GM19193 (cell line): ENCODE measurements at regions not wholly inside any gene's neighbourhood (a gene's known extent, or its start where the extent isn't known, plus 50 kb on each side); places are given as distances from the start of the nearest gene placed in this dataset.
A peak's percentile ranks its signal among the peaks of the same experiment; 100 is the strongest.

Experiments
- POLR2A ChIP-seq: IDR thresholded peaks from 4 replicates; pipeline ENCODE4 v1.6.1; 2011; ENCODE audit not compliant: insufficient read depth, insufficient read length; ENCODE audit errors: extremely low read depth

GRCh38 chr5:91288118-91288916 lies 94.8 kb downstream of the ARRDC3 start:
- no peak for TF ChIP-seq POLR2A

GRCh38 chr5:91283899-91284298 lies 99.2 kb downstream of the ARRDC3 start:
- TF ChIP-seq POLR2A, result no peak

GRCh38 chr5:91283326-91283725 lies 99.8 kb downstream of the ARRDC3 start:
- no peak for TF ChIP-seq POLR2A

- no peak for TF ChIP-seq POLR2A
Measured at GRCh38 chr5:91282210-91282609, 100.9 kb downstream of the ARRDC3 start.

- no peak for TF ChIP-seq POLR2A
Measured at GRCh38 chr5:91281401-91281800, 101.7 kb downstream of the ARRDC3 start.

- peak; percentile 52 for TF ChIP-seq POLR2A
Measured at GRCh38 chr5:91280362-91281269, 102.5 kb downstream of the ARRDC3 start.

GRCh38 chr5:91277840-91278239 lies 105.3 kb downstream of the ARRDC3 start:
- no peak for TF ChIP-seq POLR2A

- TF ChIP-seq POLR2A, result no peak
Measured at GRCh38 chr5:91277093-91277626, 106.0 kb downstream of the ARRDC3 start.

- TF ChIP-seq POLR2A, result no peak
Measured at GRCh38 chr5:91272858-91273257, 110.3 kb downstream of the ARRDC3 start.

GRCh38 chr5:91271999-91272398 lies 111.1 kb downstream of the ARRDC3 start:
- no peak for TF ChIP-seq POLR2A

- TF ChIP-seq POLR2A, result no peak
Measured at GRCh38 chr5:91269198-91269597, 113.9 kb downstream of the ARRDC3 start.

GRCh38 chr5:91266184-91266705 lies 116.9 kb downstream of the ARRDC3 start:
- no peak for TF ChIP-seq POLR2A

- no peak for TF ChIP-seq POLR2A
Measured at GRCh38 chr5:91264311-91265051, 118.6 kb downstream of the ARRDC3 start.

GRCh38 chr5:91263898-91264297 lies 119.2 kb downstream of the ARRDC3 start:
- TF ChIP-seq POLR2A, result no peak

GRCh38 chr5:91257301-91257700 lies 125.8 kb downstream of the ARRDC3 start:
- TF ChIP-seq POLR2A, result no peak

GRCh38 chr5:91256142-91256524 lies 127.0 kb downstream of the ARRDC3 start:
- no peak for TF ChIP-seq POLR2A
